SKM-1 (cell line): ENCODE measurements at regions not wholly inside any gene's neighbourhood (a gene's known extent, or its start where the extent isn't known, plus 50 kb on each side); places are given as distances from the start of the nearest gene placed in this dataset.

Experiments
- DNase-seq: peaks from one replicate; lab custom pipeline; 2025; ENCODE audit not compliant: unreplicated experiment; lab: John Stamatoyannopoulos, UW

- no peak for DNase-seq
These were observed 296.8 kb downstream of the WDR72 start for GRCh38 chr15:53462651-53463050.

GRCh38 chr15:53461677-53462076, 297.8 kb downstream of the WDR72 start:
- DNase-seq, result no peak

DNA sequence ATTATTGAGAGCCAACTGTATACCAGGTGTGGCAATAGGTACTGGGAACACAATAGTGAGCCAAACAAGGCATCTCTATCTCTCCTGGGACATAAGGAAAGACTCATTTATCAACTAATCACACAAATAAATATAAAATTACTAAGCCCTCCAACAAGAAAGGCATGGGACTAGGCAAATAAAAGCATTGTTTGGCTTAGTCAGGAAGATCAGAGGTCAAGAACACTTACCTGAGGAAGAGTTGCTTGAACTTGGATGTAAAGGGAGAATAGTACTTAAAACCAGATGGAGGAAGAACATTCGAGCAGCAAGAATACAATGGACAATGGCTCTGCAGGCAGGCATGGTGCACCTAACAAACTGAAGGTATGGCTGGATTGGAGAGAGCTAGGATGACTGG, 300.7 kb downstream of the WDR72 start:
- no peak for DNase-seq

DNA sequence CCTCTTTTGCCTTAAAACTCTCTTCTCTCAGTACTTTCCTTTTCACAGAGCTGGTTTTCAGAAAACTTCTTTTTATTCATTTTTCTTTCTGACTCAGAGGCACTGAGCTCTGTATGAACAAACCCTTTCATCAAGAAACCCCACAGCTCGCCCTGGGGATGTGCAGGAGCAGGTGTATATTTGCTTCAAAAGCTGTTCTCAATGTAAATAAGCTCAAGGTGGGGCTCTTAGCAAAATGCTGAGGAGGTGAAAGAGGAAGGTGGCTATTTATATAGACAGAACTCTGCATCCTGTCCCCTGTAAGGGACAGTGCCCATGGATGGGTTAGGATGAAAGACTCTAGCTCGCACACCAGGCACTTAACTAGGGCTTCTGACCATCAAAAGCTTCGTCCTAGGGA, 302.0 kb downstream of the WDR72 start:
- no peak for DNase-seq

GRCh38 chr15:53454843-53455721, 304.4 kb downstream of the WDR72 start:
- DNase-seq, result no peak

DNA sequence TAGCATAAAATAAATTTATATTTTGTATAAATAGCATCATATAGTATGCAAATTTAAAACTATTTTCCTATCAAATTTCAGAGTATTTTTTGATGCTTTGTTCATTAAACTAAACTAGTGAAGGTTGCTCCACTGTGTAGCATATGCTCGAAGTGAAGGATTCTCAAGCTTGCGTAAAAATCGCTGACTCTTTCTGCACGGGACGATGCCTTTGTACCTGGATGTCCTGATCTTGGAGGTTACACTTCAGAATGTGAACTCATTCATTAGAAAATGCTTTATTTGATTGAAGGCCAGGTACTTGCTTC, 305.0 kb downstream of the WDR72 start:
- no peak for DNase-seq

DNA sequence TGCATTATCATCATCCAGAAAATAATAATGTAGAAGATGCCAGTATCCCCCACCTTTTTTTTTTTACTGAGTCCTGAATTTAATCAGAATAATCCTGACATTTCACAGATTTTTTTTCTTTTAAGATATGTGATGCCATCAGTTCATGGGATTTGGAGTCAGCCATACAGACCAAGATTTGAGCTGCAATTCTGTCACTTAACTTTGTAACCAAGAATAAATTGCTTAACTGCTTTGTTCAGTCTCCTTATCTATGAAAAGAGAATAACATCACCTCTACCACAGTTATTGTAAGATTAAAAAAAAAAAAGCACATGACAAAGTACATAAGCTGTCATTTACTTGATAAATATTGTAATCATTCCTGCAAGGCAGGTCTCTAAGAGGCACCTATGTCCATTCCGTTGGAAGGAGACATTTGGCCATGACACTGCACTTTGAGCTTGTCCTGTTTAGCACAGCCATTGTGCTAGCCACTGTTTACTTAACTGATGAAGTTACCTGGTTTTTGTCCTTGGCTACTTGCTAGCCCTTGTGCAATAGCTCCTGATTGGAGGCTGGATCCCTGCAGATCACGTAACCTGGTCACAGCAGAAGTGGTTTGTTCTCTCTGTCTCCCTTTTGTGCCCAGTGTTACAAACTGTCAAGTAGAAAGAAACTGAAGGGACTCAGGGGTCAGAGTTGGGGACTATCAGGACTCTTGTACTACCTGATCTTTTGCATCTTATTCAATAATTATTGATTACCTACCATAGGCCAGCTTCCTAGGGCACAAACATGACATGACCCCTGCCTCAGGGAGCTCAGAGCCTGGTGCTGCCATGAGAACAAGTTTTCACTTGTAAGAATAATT, 306.0 kb downstream of the WDR72 start:
- DNase-seq, result no peak

DNA sequence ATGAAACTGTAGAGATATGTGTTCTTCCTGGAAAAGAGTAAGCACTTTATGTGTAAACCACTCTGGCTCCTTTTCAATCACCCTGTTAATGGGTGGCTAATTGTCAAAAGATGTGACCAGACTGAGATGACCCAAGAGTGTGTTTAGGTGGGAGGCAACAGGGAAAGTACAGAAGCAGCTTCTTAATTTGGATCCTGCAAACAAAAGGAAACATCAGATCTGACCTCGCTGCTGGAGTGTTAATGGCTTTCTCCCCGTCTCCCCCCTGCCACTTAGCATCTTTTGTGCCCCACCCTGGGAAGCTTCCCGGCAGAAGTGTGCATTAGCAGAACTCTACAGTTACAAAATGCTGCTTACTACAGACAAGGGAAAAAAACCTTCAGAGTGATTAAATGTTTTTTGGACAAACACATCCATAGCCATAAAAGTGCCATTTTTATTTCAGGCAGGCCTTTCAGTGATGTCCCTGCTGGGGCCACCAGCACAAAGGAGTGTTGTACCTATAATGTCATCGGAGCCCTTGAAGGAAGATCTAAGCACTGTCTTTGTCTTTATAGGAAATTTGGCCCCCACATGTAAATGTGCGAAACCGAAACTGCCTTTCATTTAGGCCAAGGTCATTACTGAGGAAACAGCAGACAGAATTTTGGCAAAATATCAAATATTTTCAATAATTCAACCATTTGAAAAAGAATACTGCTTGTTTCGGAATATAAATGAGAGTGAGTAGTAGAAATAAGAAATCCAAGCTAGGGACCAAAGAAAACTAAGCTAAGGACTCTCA, 311.0 kb downstream of the WDR72 start:
- DNase-seq, result no peak

- DNase-seq, result no peak
These were observed 311.7 kb downstream of the WDR72 start for GRCh38 chr15:53447742-53448141.

GRCh38 chr15:53447053-53447574, 312.3 kb downstream of the WDR72 start:
- no peak for DNase-seq

- DNase-seq, result no peak
These were observed 313.1 kb downstream of the WDR72 start for GRCh38 chr15:53446376-53446775.

DNA sequence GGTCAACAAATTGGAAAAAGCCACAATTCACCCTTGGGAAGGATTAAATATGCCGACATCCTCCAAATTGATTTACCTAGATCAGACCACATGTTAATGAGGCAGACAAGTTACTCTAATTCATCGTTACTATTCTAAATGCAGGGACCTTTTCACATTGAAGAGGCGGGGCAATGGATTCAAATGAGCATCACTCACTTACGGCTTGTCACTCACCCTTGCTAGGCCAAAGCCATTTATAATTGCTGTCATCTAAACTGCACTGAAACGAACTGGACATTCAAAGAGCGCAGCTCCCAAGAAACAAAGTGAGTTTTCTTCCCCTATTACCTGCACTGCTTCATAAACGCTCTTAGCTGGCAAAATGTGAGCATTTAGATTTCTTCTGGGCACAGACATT, 313.9 kb downstream of the WDR72 start:
- no peak for DNase-seq

DNA sequence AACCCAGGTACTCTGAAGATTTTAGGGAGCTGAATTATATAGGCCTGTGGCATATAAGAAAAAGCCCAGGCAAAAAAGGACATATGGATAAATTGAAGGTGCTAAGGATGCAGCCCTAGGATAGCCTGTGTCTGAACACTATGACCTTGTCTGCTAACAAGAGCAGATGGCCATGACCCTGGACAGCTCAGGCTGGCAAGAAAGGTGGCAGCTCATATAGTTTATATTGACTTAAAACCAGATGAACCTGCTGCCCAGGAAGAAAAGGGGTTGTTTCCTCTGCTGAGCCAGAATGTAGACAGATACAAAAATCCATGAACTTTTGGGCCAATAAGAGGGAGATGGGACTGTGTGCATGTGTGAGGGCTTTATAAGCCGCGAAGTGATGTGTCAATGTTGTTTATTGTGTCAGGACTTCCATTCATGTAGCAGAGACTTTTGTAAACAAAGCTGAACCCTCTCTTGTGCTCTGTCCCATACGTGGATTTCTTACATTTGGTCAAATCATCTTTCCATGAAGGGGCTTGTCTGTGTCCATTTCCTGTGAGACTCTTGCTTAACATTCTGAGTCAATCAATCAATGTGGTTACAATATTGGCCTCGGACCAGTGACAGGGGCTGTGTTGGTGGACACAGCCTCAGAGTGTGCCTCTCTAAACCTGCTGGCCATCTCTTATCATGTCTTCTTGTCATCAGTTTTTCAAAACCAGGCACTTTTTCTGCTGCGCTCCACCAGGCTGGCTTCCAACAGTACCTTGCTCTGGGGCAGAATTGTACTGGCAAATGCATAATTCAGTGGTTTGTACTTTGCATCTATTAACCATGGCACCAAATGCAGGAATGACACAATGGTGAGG, 321.2 kb downstream of the WDR72 start:
- no peak for DNase-seq

GRCh38 chr15:53437366-53437765, 322.1 kb downstream of the WDR72 start:
- no peak for DNase-seq

- DNase-seq, result no peak
These were observed 325.2 kb downstream of the WDR72 start for GRCh38 chr15:53434174-53434678.

GRCh38 chr15:53416219-53416940, 343.1 kb downstream of the WDR72 start:
- no peak for DNase-seq

DNA sequence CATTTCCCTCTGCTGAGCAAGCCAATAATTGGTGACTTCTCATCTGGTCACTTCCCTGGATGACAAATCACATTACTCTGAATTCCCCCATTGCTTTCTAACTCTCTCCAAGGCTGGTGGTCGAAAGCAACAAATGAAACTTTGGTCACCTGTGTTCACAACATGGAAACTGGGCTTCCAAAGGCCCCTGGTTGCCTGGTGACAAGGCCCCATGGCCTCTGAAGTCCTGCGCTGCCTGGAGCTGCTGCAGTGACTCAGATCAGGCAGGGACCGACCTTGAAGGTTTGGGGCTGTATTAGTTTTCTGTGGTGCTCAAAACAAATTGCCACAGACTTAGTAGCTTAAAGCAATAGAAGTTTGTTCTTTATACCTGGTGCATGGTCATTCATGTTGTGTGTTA, 345.3 kb downstream of the WDR72 start:
- no peak for DNase-seq

DNA sequence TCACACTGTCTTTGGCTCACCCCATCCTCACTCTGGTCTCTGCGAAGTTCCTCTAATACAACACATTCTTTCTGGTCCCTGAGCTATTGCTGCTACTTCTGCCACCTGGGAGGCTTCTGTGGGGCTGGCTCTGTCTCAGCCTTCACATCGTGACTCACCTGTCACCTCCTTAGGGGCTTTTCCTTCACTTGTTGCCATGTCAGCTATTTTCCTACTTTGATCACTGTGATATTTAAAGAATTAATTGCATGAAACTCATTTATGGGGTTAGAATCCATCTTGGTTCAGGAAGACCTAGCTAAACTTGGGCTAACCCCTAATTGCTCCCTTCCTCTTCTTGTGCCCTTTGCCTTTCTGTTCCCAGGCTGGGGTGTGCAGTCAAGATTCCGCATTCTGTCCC, 346.9 kb downstream of the WDR72 start:
- DNase-seq, result no peak

GRCh38 chr15:53404930-53405493, 354.5 kb downstream of the WDR72 start:
- no peak for DNase-seq
